Mucosa of descending colon (tissue), 3 donors: ENCODE measurements at regions not wholly inside any gene's neighbourhood (a gene's known extent, or its start where the extent isn't known, plus 50 kb on each side); places are given as distances from the start of the nearest gene placed in this dataset.

ENCODE experiments used
- ATAC-seq: fragments of 200-7000 bp; cut with Tn5 transposase; one replicate; pipeline ENCODE4 v1.9.1; 2020; ENCODE audit warnings: mild to moderate bottlenecking, moderate library complexity
- DNase-seq, 3 donors: peaks; one replicate each; pipeline ENCODE4 v3.0.0-alpha.2; 2020
- H3K36me3 ChIP-seq: fragments of 200-600 bp; one replicate; pipeline ENCODE4 v1.8.0; 2021; ENCODE audit warnings: low read depth, mild to moderate bottlenecking
- H3K4me1 ChIP-seq: fragments of 200-600 bp; one replicate; pipeline ENCODE4 v1.8.0; 2021; ENCODE audit warnings: low read depth, mild to moderate bottlenecking
- H3K4me3 ChIP-seq: fragments of 200-600 bp; one replicate; pipeline ENCODE4 v1.8.0; 2021; ENCODE audit warnings: mild to moderate bottlenecking
- H3K9me3 ChIP-seq: fragments of 200-600 bp; one replicate; pipeline ENCODE4 v1.8.0; 2021; ENCODE audit warnings: mild to moderate bottlenecking
- CTCF ChIP-seq: fragments of 200-600 bp; IDR thresholded peaks from one replicate; pipeline ENCODE4 v1.8.0; 2022; ENCODE audit warnings: antibody characterized with exemption, mild to moderate bottlenecking
- intact Hi-C, 2 donors: fragments of 100-400 bp; cut with DNase I in 1 of 2; cut with micrococcal nuclease in 1 of 2; formaldehyde crosslinking; loops; one replicate each; pipeline versions ENCODE4 v1.11.0 to v1.11.1; 2022; cut with DNase I, micrococcal nuclease
- donor health status: DM: no; HTN: no; CAD: no; lungs with moderate emphysema.
- donor health status: DM: no; HTN: no; CAD: no.
- donor health status: DM: no; HTN: yes; CAD: no.

GRCh38 chr13:50268500-50268899 is 253.3 kb downstream of the KCNRG start:
- TF ChIP-seq CTCF = no peak
- intact Hi-C loops = no loop called here

GRCh38 chr13:50274181-50274580 is 258.9 kb downstream of the KCNRG start:
- Histone ChIP-seq H3K4me1 (no peaks in the 10 kb centered on the region), H3K36me3 (no peaks in the 10 kb centered on the region), H3K9me3 (no peaks in the 10 kb centered on the region), H3K4me3 (no peak overlapping the region)
- TF ChIP-seq CTCF = no peak
- no peak for ATAC-seq
- no peak for DNase-seq
- intact Hi-C loops = no loop called here

More at GRCh38 chr13:50268500-50268899, 253.3 kb downstream of the KCNRG start:
- no peaks in the 10 kb centered on the region for H3K36me3 ChIP-seq
- no peak overlapping the region for H3K4me3 ChIP-seq
- ATAC-seq (no peak), DNase-seq (no peak)
- H3K4me1 ChIP-seq = no peaks in the 10 kb centered on the region
- H3K9me3 ChIP-seq = no peaks in the 10 kb centered on the region

- Histone ChIP-seq H3K36me3 (no peaks in the 10 kb centered on the region), H3K4me1 (no peaks in the 10 kb centered on the region), H3K4me3 (no peak overlapping the region), H3K9me3 (no peaks in the 10 kb centered on the region)
- TF ChIP-seq CTCF = no peak
- intact Hi-C loops = no loop called here
- ATAC-seq (peak; percentile 95), DNase-seq (no peak)
Measured at GRCh38 chr13:50275392-50276063, 260.3 kb downstream of the KCNRG start.

- no peak for DNase-seq
- intact Hi-C loops = no loop called here
- no peak for TF ChIP-seq CTCF
- ATAC-seq = no peak
- no peaks in the 10 kb centered on the region for H3K4me1 ChIP-seq
- no peaks in the 10 kb centered on the region for H3K9me3 ChIP-seq
- H3K4me3 ChIP-seq = no peak overlapping the region
- no peaks in the 10 kb centered on the region for H3K36me3 ChIP-seq
Measured at GRCh38 chr13:50276550-50276949, 261.3 kb downstream of the KCNRG start.

GRCh38 chr13:50277127-50277526 is 261.9 kb downstream of the KCNRG start:
- Histone ChIP-seq H3K4me1 (no peaks in the 10 kb centered on the region), H3K4me3 (no peak overlapping the region), H3K36me3 (no peaks in the 10 kb centered on the region), H3K9me3 (no peaks in the 10 kb centered on the region)
- intact Hi-C loops = no loop called here
- DNase-seq (no peak), ATAC-seq (no peak)
- no peak for TF ChIP-seq CTCF

GRCh38 chr13:50277906-50278305 is 262.7 kb downstream of the KCNRG start:
- Histone ChIP-seq H3K4me3 (no peak overlapping the region), H3K4me1 (no peaks in the 10 kb centered on the region), H3K9me3 (no peaks in the 10 kb centered on the region), H3K36me3 (no peaks in the 10 kb centered on the region)
- intact Hi-C loops = no loop called here
- ATAC-seq = no peak
- DNase-seq = no peak
- no peak for TF ChIP-seq CTCF
